GM19239 (cell line): ENCODE measurements at regions not wholly inside any gene's neighbourhood (a gene's known extent, or its start where the extent isn't known, plus 50 kb on each side); places are given as distances from the start of the nearest gene placed in this dataset.

Source experiments
- DNase-seq: peaks from one replicate; pipeline ENCODE4 v3.0.0; 2011; ENCODE audit warnings: low spot score; ENCODE audit not compliant: insufficient read length
- FAIRE-seq: peaks from 2 replicates; lab custom pipeline; 2011; peaks lifted over from hg19 to GRCh38; lab: Jason Lieb, UNC

- FAIRE-seq (no peak), DNase-seq (no peak)
These were observed 88.2 kb upstream of the OLFM3 start for GRCh38 chr1:102084771-102085535.

- FAIRE-seq (no peak), DNase-seq (no peak)
These were observed 86.5 kb upstream of the OLFM3 start for GRCh38 chr1:102083192-102083591.

- DNase-seq: no peak
- no peak for FAIRE-seq
These were observed 78.1 kb upstream of the OLFM3 start for GRCh38 chr1:102074874-102075273.

- no peak for DNase-seq
- FAIRE-seq: no peak
These were observed 74.7 kb upstream of the OLFM3 start for GRCh38 chr1:102071451-102071850.

- FAIRE-seq: peak; percentile 23
- DNase-seq: no peak
These were observed 53.8 kb upstream of the OLFM3 start for GRCh38 chr1:102050556-102050955.

- no peak for FAIRE-seq
- DNase-seq: no peak
These were observed 51.0 kb upstream of the OLFM3 start for GRCh38 chr1:102047724-102048123.
